HepG2 (cell line): ENCODE measurements at regions not wholly inside any gene's neighbourhood (a gene's known extent, or its start where the extent isn't known, plus 50 kb on each side); places are given as distances from the start of the nearest gene placed in this dataset.

Experiments used
- ARID2 ChIP-seq: sonication (generic); formaldehyde crosslinking; IDR thresholded peaks from 2 replicates; pipeline ENCODE4 v1.8.1; 2022; ENCODE audit warnings: mild to moderate bottlenecking, missing genetic modification reagents, borderline replicate concordance
- ARNT ChIP-seq: fragments of 450-650 bp; IDR thresholded peaks from 2 replicates; pipeline ENCODE4 v1.6.1; 2017
- CENPX ChIP-seq: sonication (generic); formaldehyde crosslinking; IDR thresholded peaks from 2 replicates; pipeline ENCODE4 v1.9.0; 2021; ENCODE audit warnings: mild to moderate bottlenecking, missing genetic modification reagents, moderate library complexity
- GABPB1 ChIP-seq: IDR thresholded peaks from 2 replicates; pipeline ENCODE4 v1.6.1; 2016; ENCODE audit warnings: mild to moderate bottlenecking, missing genetic modification reagents, moderate library complexity, missing compliant biosample characterization
- GATAD2A ChIP-seq: IDR thresholded peaks from 2 replicates; pipeline ENCODE4 v1.6.1; 2016
- GMEB1 ChIP-seq: sonication (generic); formaldehyde crosslinking; IDR thresholded peaks from 2 replicates; pipeline ENCODE4 v1.5.1; 2020; ENCODE audit warnings: missing genetic modification reagents, mild to moderate bottlenecking, borderline replicate concordance
- GPBP1L1 ChIP-seq: sonication (generic); formaldehyde crosslinking; IDR thresholded peaks from 2 replicates; pipeline ENCODE4 v1.5.0; 2020; ENCODE audit warnings: mild to moderate bottlenecking, missing genetic modification reagents
- MXD3 ChIP-seq: IDR thresholded peaks from 2 replicates; pipeline ENCODE4 v1.6.1; 2016; ENCODE audit warnings: mild to moderate bottlenecking, missing biosample characterization, missing genetic modification reagents
- PLRG1 ChIP-seq: fragments of 450-650 bp; conservative IDR thresholded peaks from 2 replicates; pipeline ENCODE4 v1.6.1; 2016
- RARA ChIP-seq: IDR thresholded peaks from 2 replicates; pipeline ENCODE4 v1.6.1; 2016; ENCODE audit warnings: missing genetic modification reagents, missing compliant biosample characterization
- RBAK ChIP-seq: sonication (generic); formaldehyde crosslinking; IDR thresholded peaks from 2 replicates; pipeline ENCODE4 v1.5.1; 2020; ENCODE audit warnings: mild to moderate bottlenecking, missing genetic modification reagents
- TCF7 ChIP-seq: sonication (generic); IDR thresholded peaks from 2 replicates; pipeline ENCODE4 v1.6.1; 2016; ENCODE audit warnings: antibody characterized with exemption, low read depth
- TERF1 ChIP-seq: sonication (generic); formaldehyde crosslinking; IDR thresholded peaks from 2 replicates; pipeline ENCODE4 v1.8.0; 2022; ENCODE audit warnings: mild to moderate bottlenecking, missing genetic modification reagents, moderate library complexity
- TFE3 ChIP-seq: IDR thresholded peaks from 2 replicates; pipeline ENCODE4 v1.6.1; 2016
- THAP11 ChIP-seq: IDR thresholded peaks from 2 replicates; pipeline ENCODE4 v1.6.1; 2016; ENCODE audit warnings: missing biosample characterization, missing genetic modification reagents
- ZBTB10 ChIP-seq: sonication (generic); formaldehyde crosslinking; IDR thresholded peaks from 2 replicates; pipeline ENCODE4 v1.4.0; 2020; ENCODE audit warnings: missing genetic modification reagents, borderline replicate concordance
- ZBTB3 ChIP-seq: sonication (generic); formaldehyde crosslinking; IDR thresholded peaks from 2 replicates; pipeline ENCODE4 v1.4.0; 2020; ENCODE audit warnings: low read depth, mild to moderate bottlenecking, moderate library complexity, missing genetic modification reagents, borderline replicate concordance
- ZFAT ChIP-seq: sonication (generic); formaldehyde crosslinking; conservative IDR thresholded peaks from 2 replicates; pipeline ENCODE4 v1.8.1; 2023; ENCODE audit warnings: missing genetic modification reagents, inconsistent platforms
- ZNF205 ChIP-seq: IDR thresholded peaks from 2 replicates; pipeline ENCODE4 v1.6.1; 2018; ENCODE audit warnings: missing biosample characterization, missing genetic modification reagents
- ZNF232 ChIP-seq: sonication (generic); formaldehyde crosslinking; IDR thresholded peaks from 2 replicates; pipeline ENCODE4 v1.4.0; 2020; ENCODE audit warnings: missing genetic modification reagents, borderline replicate concordance
- ZNF263 ChIP-seq: sonication (generic); formaldehyde crosslinking; IDR thresholded peaks from 2 replicates; pipeline ENCODE4 v1.4.0; 2020; ENCODE audit warnings: missing genetic modification reagents
- ZNF644 ChIP-seq: IDR thresholded peaks from 2 replicates; pipeline ENCODE4 v1.6.1; 2016; ENCODE audit warnings: low read depth
- ZNF674 ChIP-seq: sonication (generic); formaldehyde crosslinking; IDR thresholded peaks from 2 replicates; pipeline ENCODE4 v1.5.0; 2020; ENCODE audit warnings: low read depth, mild to moderate bottlenecking, missing genetic modification reagents
- ZNF724P ChIP-seq: sonication (generic); formaldehyde crosslinking; IDR thresholded peaks from 2 replicates; pipeline ENCODE4 v1.8.0; 2022; ENCODE audit warnings: missing genetic modification reagents, borderline replicate concordance

GRCh38 chr3:182233957-182234356 is 522.2 kb downstream of the SOX2 start (continued):
- TF ChIP-seq ZFAT (CRISPR knock-in tag), result no peak
- no peak for TF ChIP-seq ZBTB3 (CRISPR knock-in tag)
- TF ChIP-seq ZNF205 (CRISPR knock-in tag), result no peak
- no peak for TF ChIP-seq RBAK
- TF ChIP-seq GPBP1L1 (CRISPR knock-in tag), result no peak
- TF ChIP-seq ZNF724P, result no peak
- no peak for TF ChIP-seq GMEB1 (CRISPR knock-in tag)
- TF ChIP-seq ARID2 (CRISPR knock-in tag), result no peak
- TF ChIP-seq THAP11 (CRISPR knock-in tag), result no peak
- no peak for TF ChIP-seq ZNF674 (CRISPR knock-in tag)
- peak; percentile 60; the same call in 1 of the 2 replicates for TF ChIP-seq TCF7
- no peak; the same call in 1 of the 2 replicates for TF ChIP-seq GATAD2A (CRISPR knock-in tag)
- no peak for TF ChIP-seq MXD3
- peak; percentile 70; the same call in 1 of the 2 replicates for TF ChIP-seq GABPB1 (CRISPR knock-in tag)
- TF ChIP-seq ARNT, result no peak
- no peak for TF ChIP-seq ZNF232
- no peak for TF ChIP-seq ZNF644 (CRISPR knock-in tag)
- no peak for TF ChIP-seq ZNF263 (CRISPR knock-in tag)
- TF ChIP-seq PLRG1, result no peak
- no peak for TF ChIP-seq ZBTB10
- TF ChIP-seq TFE3 (CRISPR knock-in tag), result no peak
- no peak for TF ChIP-seq CENPX (CRISPR knock-in tag)
- no peak for TF ChIP-seq TERF1 (CRISPR knock-in tag)
- peak; percentile 90 for TF ChIP-seq RARA (CRISPR knock-in tag)
